ENCODE measurements at regions not wholly inside any gene's neighbourhood (a gene's known extent, or its start where the extent isn't known, plus 50 kb on each side); places are given as distances from the start of the nearest gene placed in this dataset.

DNA sequence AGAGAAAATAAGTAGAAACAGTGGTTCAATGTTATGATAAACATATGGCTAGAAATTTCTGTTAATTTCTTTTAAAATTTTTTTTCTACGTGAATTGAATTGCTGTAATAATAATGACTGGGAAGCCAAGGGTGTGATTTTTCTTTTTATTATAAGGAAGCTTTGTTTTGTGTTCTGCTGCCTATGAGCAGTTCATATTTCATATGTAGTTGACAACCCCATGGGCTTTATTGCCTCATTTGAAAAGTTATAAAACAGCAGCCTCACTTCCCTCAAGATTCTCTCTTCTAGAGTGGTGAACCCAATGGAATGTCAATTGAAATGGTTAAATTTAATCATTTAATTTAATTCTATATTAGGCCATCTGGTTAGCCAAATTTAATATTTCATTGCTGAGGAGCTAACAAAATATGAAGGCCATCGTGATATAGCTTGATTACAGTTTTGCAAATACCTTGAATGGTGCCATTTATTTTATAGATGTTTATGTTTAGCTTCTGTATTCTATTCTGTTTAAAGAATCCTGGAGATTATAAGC is 72.6 kb upstream of the DOCK10 start:
- no peak overlapping the region for H3K18ac ChIP-seq (ENCODE audit: insufficient read length, low read depth, low read length)
- no peaks in the 10 kb centered on the region for H3K9me3 Mint-ChIP-seq
- H3K27me3 Mint-ChIP-seq (ENCODE audit: low read depth), result no peaks in the 10 kb centered on the region
- no peak overlapping the region for H3K14ac ChIP-seq (ENCODE audit: insufficient read depth, low read length)
- no peaks in the 10 kb centered on the region for H3K23me2 ChIP-seq (ENCODE audit: insufficient read length, low read depth, low read length, poor library complexity, severe bottlenecking)
- H3K9me3 ChIP-seq (ENCODE audit: control insufficient read depth, low read depth, low read length), result no peaks in the 10 kb centered on the region
- no peak overlapping the region for H3T11ph ChIP-seq (ENCODE audit: low read length)
- H3K56ac ChIP-seq (ENCODE audit: insufficient read length, low read depth, low read length), result no peak overlapping the region
- WGBS (ENCODE audit: extremely low coverage, insufficient read length, low lambda C conversion rate), result no CpG with 5 or more reads among the region's 2 CpGs
- no peak for DNase-seq
- no peak overlapping the region for H2AFZ ChIP-seq (ENCODE audit: low read length)
- H2AK5ac ChIP-seq (ENCODE audit: insufficient read length, low read length), result no peak overlapping the region
- no peak overlapping the region for H4K91ac ChIP-seq (ENCODE audit: insufficient read length, low read depth, low read length)
- H4K20me1 ChIP-seq (ENCODE audit: control insufficient read depth, insufficient read depth, insufficient read length), result no peaks in the 10 kb centered on the region
- TF ChIP-seq, protein P1, sequence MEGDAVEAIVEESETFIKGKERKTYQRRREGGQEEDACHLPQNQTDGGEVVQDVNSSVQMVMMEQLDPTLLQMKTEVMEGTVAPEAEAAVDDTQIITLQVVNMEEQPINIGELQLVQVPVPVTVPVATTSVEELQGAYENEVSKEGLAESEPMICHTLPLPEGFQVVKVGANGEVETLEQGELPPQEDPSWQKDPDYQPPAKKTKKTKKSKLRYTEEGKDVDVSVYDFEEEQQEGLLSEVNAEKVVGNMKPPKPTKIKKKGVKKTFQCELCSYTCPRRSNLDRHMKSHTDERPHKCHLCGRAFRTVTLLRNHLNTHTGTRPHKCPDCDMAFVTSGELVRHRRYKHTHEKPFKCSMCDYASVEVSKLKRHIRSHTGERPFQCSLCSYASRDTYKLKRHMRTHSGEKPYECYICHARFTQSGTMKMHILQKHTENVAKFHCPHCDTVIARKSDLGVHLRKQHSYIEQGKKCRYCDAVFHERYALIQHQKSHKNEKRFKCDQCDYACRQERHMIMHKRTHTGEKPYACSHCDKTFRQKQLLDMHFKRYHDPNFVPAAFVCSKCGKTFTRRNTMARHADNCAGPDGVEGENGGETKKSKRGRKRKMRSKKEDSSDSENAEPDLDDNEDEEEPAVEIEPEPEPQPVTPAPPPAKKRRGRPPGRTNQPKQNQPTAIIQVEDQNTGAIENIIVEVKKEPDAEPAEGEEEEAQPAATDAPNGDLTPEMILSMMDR (conservative IDR thresholded peaks at IDR 0.05), result no peak
- no peak overlapping the region for H2BK12ac ChIP-seq (ENCODE audit: insufficient read length, low read depth, low read length)
- H3K9ac ChIP-seq (ENCODE audit: extremely low read depth, insufficient read length, low read length), result no peak overlapping the region
- no peaks in the 10 kb centered on the region for H3K79me2 ChIP-seq (ENCODE audit: insufficient read depth, low read length)
- H4K5ac ChIP-seq (ENCODE audit: insufficient read length, low read depth, low read length), result no peak overlapping the region
- no peak overlapping the region for H3K27ac ChIP-seq (ENCODE audit: insufficient read length, low read depth, low read length)
- H2BK120ac ChIP-seq (ENCODE audit: low read depth, low read length, poor library complexity, severe bottlenecking), result no peak overlapping the region
- no peak overlapping the region for H2BK20ac ChIP-seq (ENCODE audit: low read depth, low read length, poor library complexity, severe bottlenecking)
- H3K4me1 ChIP-seq (ENCODE audit: insufficient read depth, low read length), result no peaks in the 10 kb centered on the region
- H3K27me3 ChIP-seq (ENCODE audit: insufficient read depth, low read length), result no peaks in the 10 kb centered on the region
- H3K27ac Mint-ChIP-seq, result no peak overlapping the region
- H3K4me1 Mint-ChIP-seq, result peaks cover 4 to 6% of the 10 kb centered on the region in 2 experiments
- no peak overlapping the region for H2BK5ac ChIP-seq (ENCODE audit: insufficient read length, low read length)
- no peak overlapping the region for H4K8ac ChIP-seq (replicated peaks; ENCODE audit: insufficient read length, low read depth, low read length)
- no peak overlapping the region for H3K4me3 Mint-ChIP-seq
- H3K23ac ChIP-seq (ENCODE audit: insufficient read length, low read depth, low read length), result no peak overlapping the region
- no peaks in the 10 kb centered on the region for H3K36me3 Mint-ChIP-seq (ENCODE audit: insufficient read depth in 1 of 3, low read depth in 3 of 3)
- H2BK15ac ChIP-seq (ENCODE audit: low read depth, low read length), result no peak overlapping the region
- H3K79me1 ChIP-seq (ENCODE audit: insufficient read depth, low read depth, low read length, poor library complexity, severe bottlenecking), result no peaks in the 10 kb centered on the region
- no peak overlapping the region for H3K4ac ChIP-seq (ENCODE audit: low read depth, low read length)
- no peak overlapping the region for H3K4me2 ChIP-seq (ENCODE audit: insufficient read depth, insufficient read length, low read length)
